Breast epithelium (tissue), 3 donors: ENCODE measurements at regions not wholly inside any gene's neighbourhood (a gene's known extent, or its start where the extent isn't known, plus 50 kb on each side); places are given as distances from the start of the nearest gene placed in this dataset.
"Not testable (repeated sequence)": the region's sequence is repeated elsewhere in the genome, so short reads cannot be mapped to it uniquely, and the experiment has no call there.

Source experiments
- POLR2A ChIP-seq: fragments of 450-650 bp; IDR thresholded peaks from one replicate; pipeline ENCODE4 v1.6.1; 2016; ENCODE audit warnings: antibody characterized with exemption, mild to moderate bottlenecking, moderate library complexity
- POLR2AphosphoS5 ChIP-seq, 3 donors: sonication (generic); formaldehyde crosslinking; IDR thresholded peaks; one replicate each; pipeline ENCODE4 v1.6.1; 2017; ENCODE audit warnings: antibody characterized with exemption in 3 of 3
- TF ChIP-seq, protein P1 (sequence below), 3 donors: fragments of 450-650 bp; IDR thresholded peaks; one replicate each; pipeline ENCODE4 v1.5.1; 2016 to 2017; ENCODE audit warnings: antibody characterized with exemption in 3 of 3, mild to moderate bottlenecking in 3 of 3, moderate library complexity in 3 of 3

DNA sequence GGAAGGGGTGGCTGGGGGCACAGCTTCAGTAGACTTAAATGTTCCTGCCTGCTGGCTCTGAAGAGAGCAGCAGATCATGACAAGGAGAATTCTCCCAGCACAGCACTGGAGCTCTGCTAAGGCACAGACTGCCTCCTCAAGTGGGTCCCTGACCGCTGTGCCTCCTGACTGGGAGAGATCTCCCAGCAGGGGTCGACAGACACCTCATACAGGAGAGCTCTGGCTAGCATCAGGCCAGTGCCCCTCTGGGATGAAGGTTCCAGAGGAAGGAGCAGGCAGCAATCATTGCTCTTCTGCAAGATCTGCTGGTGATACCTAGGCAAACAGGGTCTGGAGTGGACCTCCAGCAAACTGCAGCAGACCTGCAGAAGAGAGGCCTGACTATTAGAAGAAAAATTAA, 877.5 kb upstream of the CRIM1 start:
- TF ChIP-seq, protein P1, sequence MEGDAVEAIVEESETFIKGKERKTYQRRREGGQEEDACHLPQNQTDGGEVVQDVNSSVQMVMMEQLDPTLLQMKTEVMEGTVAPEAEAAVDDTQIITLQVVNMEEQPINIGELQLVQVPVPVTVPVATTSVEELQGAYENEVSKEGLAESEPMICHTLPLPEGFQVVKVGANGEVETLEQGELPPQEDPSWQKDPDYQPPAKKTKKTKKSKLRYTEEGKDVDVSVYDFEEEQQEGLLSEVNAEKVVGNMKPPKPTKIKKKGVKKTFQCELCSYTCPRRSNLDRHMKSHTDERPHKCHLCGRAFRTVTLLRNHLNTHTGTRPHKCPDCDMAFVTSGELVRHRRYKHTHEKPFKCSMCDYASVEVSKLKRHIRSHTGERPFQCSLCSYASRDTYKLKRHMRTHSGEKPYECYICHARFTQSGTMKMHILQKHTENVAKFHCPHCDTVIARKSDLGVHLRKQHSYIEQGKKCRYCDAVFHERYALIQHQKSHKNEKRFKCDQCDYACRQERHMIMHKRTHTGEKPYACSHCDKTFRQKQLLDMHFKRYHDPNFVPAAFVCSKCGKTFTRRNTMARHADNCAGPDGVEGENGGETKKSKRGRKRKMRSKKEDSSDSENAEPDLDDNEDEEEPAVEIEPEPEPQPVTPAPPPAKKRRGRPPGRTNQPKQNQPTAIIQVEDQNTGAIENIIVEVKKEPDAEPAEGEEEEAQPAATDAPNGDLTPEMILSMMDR (IDR thresholded peaks at IDR 0.05): not testable (repeated sequence)
- TF ChIP-seq POLR2A; POLR2AphosphoS5 (IDR thresholded peaks at IDR 0.05): not testable (repeated sequence)
